ENCODE measurements at regions not wholly inside any gene's neighbourhood (a gene's known extent, or its start where the extent isn't known, plus 50 kb on each side); places are given as distances from the start of the nearest gene placed in this dataset.
"Not testable (repeated sequence)": the region's sequence is repeated elsewhere in the genome, so short reads cannot be mapped to it uniquely, and the experiment has no call there.

GRCh38 chr21:10017757-10018156 is 503.6 kb upstream of the TPTE start:
- CTCF ChIA-PET; H3K27ac ChIP-seq (ENCODE audit: insufficient read depth in 1 of 2, low read depth in 1 of 2, low read length in 2 of 2, poor library complexity in 1 of 2, severe bottlenecking in 2 of 2); POLR2A ChIA-PET; H3K9me3 ChIP-seq (ENCODE audit: control extremely low read depth in 1 of 5, control insufficient read depth in 4 of 5, insufficient read depth in 2 of 5, low read depth in 1 of 5, low read length in 4 of 5); H3K4me1 ChIP-seq (ENCODE audit: control extremely low read depth in 1 of 4, control insufficient read depth in 4 of 4, insufficient read depth in 4 of 4, low read length in 3 of 4); DNase-seq; H3K4me3 ChIP-seq (ENCODE audit: control insufficient read depth in 1 of 7, extremely low read depth in 1 of 7, insufficient read depth in 4 of 7, low read depth in 2 of 7, low read length in 6 of 7); H3K36me3 ChIP-seq (ENCODE audit: control insufficient read depth in 4 of 4, insufficient read depth in 4 of 4, low read length in 3 of 4); H3K27me3 ChIP-seq (replicated peaks in 2 of 5; ENCODE audit: control insufficient read depth in 4 of 5, insufficient read depth in 5 of 5, low read length in 4 of 5): not testable (repeated sequence)
- WGBS (ENCODE audit: insufficient coverage) = no CpG with 5 or more reads among the region's 4 CpGs

GRCh38 chr21:10021462-10021861 is 499.9 kb upstream of the TPTE start:
- H3K27ac ChIP-seq (ENCODE audit: insufficient read depth in 1 of 2, low read depth in 1 of 2, low read length in 2 of 2, poor library complexity in 1 of 2, severe bottlenecking in 2 of 2); POLR2A ChIA-PET; H3K4me1 ChIP-seq (ENCODE audit: control extremely low read depth in 1 of 4, control insufficient read depth in 4 of 4, insufficient read depth in 4 of 4, low read length in 3 of 4); DNase-seq; H3K4me3 ChIP-seq (ENCODE audit: control insufficient read depth in 1 of 7, extremely low read depth in 1 of 7, insufficient read depth in 4 of 7, low read depth in 2 of 7, low read length in 6 of 7); H3K27me3 ChIP-seq (replicated peaks in 2 of 5; ENCODE audit: control insufficient read depth in 4 of 5, insufficient read depth in 5 of 5, low read length in 4 of 5); H3K36me3 ChIP-seq (ENCODE audit: control insufficient read depth in 4 of 4, insufficient read depth in 4 of 4, low read length in 3 of 4); CTCF ChIA-PET; H3K9me3 ChIP-seq (ENCODE audit: control extremely low read depth in 1 of 5, control insufficient read depth in 4 of 5, insufficient read depth in 2 of 5, low read depth in 1 of 5, low read length in 4 of 5): not testable (repeated sequence)
- no CpG with 5 or more reads among the region's 3 CpGs for WGBS (ENCODE audit: insufficient coverage)

- H3K4me1 ChIP-seq (ENCODE audit: control extremely low read depth in 1 of 4, control insufficient read depth in 4 of 4, insufficient read depth in 4 of 4, low read length in 3 of 4); H3K27ac ChIP-seq (ENCODE audit: insufficient read depth in 1 of 2, low read depth in 1 of 2, low read length in 2 of 2, poor library complexity in 1 of 2, severe bottlenecking in 2 of 2); H3K27me3 ChIP-seq (replicated peaks in 2 of 5; ENCODE audit: control insufficient read depth in 4 of 5, insufficient read depth in 5 of 5, low read length in 4 of 5); POLR2A ChIA-PET; DNase-seq; H3K4me3 ChIP-seq (ENCODE audit: control insufficient read depth in 1 of 7, extremely low read depth in 1 of 7, insufficient read depth in 4 of 7, low read depth in 2 of 7, low read length in 6 of 7); H3K36me3 ChIP-seq (ENCODE audit: control insufficient read depth in 4 of 4, insufficient read depth in 4 of 4, low read length in 3 of 4); CTCF ChIA-PET; H3K9me3 ChIP-seq (ENCODE audit: control extremely low read depth in 1 of 5, control insufficient read depth in 4 of 5, insufficient read depth in 2 of 5, low read depth in 1 of 5, low read length in 4 of 5): not testable (repeated sequence)
- WGBS (ENCODE audit: insufficient coverage) = no CpG with 5 or more reads among the region's 2 CpGs
Observed at GRCh38 chr21:10022745-10023144, 498.6 kb upstream of the TPTE start.

Measured in common myeloid progenitor, CD34-positive (primary cell).